CD4-positive, alpha-beta T cell (primary cell): ENCODE measurements at regions not wholly inside any gene's neighbourhood (a gene's known extent, or its start where the extent isn't known, plus 50 kb on each side); places are given as distances from the start of the nearest gene placed in this dataset.

ENCODE experiments used
- ATAC-seq: fragments of 200-7000 bp; cut with Tn5 transposase; one replicate; pipeline ENCODE4 v1.10.0; 2022; ENCODE audit warnings: mild to moderate bottlenecking; ENCODE audit not compliant: poor library complexity
- CTCF ChIA-PET: fragments of 350-600 bp; sonication (Branson Sonifier 250); formaldehyde crosslinking; loops from one replicate; lab custom pipeline; 2021; ENCODE audit warnings: antibody characterized with exemption, inconsistent platforms; lab: Charles Lee
- POLR2A ChIA-PET: fragments of 350-600 bp; sonication (Branson Sonifier 250); formaldehyde crosslinking; loops from one replicate; lab custom pipeline; 2021; ENCODE audit warnings: antibody characterized with exemption, inconsistent platforms; lab: Charles Lee
- DNase-seq, 14 experiments: peaks; one replicate each; pipeline ENCODE4 v3.0.0-alpha.2; 2013 to 2020; ENCODE audit warnings: mixed read lengths in 2 of 14
- H3K27ac ChIP-seq, 2 donors: one replicate each; pipeline versions ENCODE4 v1.5.1 to v1.7.0; 2013; ENCODE audit warnings: low read length in 2 of 2, low read depth in 1 of 2, mild to moderate bottlenecking in 1 of 2
- H3K27me3 ChIP-seq, 2 experiments: 1 replicate in 1 of 2; 2 replicates in 1 of 2; pipeline versions ENCODE4 v1.6.1 to v1.7.0; 2013; ENCODE audit warnings: low read length in 2 of 2, control low read depth in 1 of 2, mild to moderate bottlenecking in 1 of 2, moderate library complexity in 1 of 2; ENCODE audit not compliant: insufficient read depth in 2 of 2, control insufficient read depth in 1 of 2
- H3K36me3 ChIP-seq: one replicate; pipeline ENCODE4 v1.6.1; 2013; ENCODE audit warnings: low read length, control low read depth; ENCODE audit not compliant: insufficient read depth
- H3K4me1 ChIP-seq: one replicate; pipeline ENCODE4 v1.6.1; 2013; ENCODE audit warnings: low read length, control low read depth; ENCODE audit not compliant: insufficient read depth
- H3K4me3 ChIP-seq: one replicate; pipeline ENCODE4 v1.5.1; 2013; ENCODE audit warnings: mild to moderate bottlenecking, low read length, moderate library complexity
- H3K9me3 ChIP-seq, 2 experiments: 1 replicate in 1 of 2; 2 replicates in 1 of 2; pipeline versions ENCODE4 v1.6.1 to v1.7.0; 2013; ENCODE audit warnings: low read length in 2 of 2, mild to moderate bottlenecking in 2 of 2, control low read depth in 1 of 2, moderate library complexity in 1 of 2; ENCODE audit not compliant: control insufficient read depth in 1 of 2, insufficient read depth in 1 of 2
- H3K27ac Mint-ChIP-seq: one replicate; pipeline ENCODE4 v1.8.0; 2020; ENCODE audit warnings: mixed read lengths
- H3K27me3 Mint-ChIP-seq: one replicate; pipeline ENCODE4 v1.8.0; 2021; ENCODE audit warnings: mixed read lengths
- H3K36me3 Mint-ChIP-seq: one replicate; pipeline ENCODE4 v1.8.0; 2021; ENCODE audit warnings: low read depth, mixed read lengths
- H3K4me1 Mint-ChIP-seq: one replicate; pipeline ENCODE4 v1.8.0; 2021; ENCODE audit warnings: low read depth, mixed read lengths
- H3K4me3 Mint-ChIP-seq: one replicate; pipeline ENCODE4 v1.8.0; 2020; ENCODE audit warnings: mild to moderate bottlenecking, mixed read lengths
- H3K9me3 Mint-ChIP-seq: one replicate; pipeline ENCODE4 v1.8.0; 2020; ENCODE audit warnings: mixed read lengths
- CTCF ChIP-seq: fragments of 200-600 bp; IDR thresholded peaks from one replicate; pipeline ENCODE4 v1.8.0; 2022; ENCODE audit warnings: antibody characterized with exemption, mild to moderate bottlenecking
- intact Hi-C, 2 experiments: fragments of 100-400 bp; cut with DNase I in 1 of 2; cut with micrococcal nuclease in 1 of 2; formaldehyde crosslinking; loops; one replicate each; pipeline versions ENCODE4 v1.15.1 to v1.9.0; 2023 to 2025; cut with DNase I, micrococcal nuclease

DNA sequence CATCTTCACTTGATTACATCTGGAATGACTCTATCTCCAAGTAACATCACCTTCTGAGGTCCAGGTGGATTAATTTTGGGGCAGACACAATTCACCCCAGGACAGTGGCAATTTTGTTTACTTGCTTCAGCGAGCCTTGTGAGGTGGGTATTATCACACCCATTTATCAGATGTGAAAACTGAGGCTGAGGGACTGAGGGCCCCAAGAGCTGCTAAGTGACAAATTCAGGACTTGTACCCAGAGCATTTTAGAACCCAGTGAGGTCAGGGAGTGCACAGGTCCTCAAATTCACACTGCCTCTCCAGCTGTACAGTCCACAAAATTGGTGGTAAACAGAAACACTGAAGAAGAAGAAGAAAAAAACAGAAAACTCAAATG lies 125.2 kb upstream of the PMEPA1 start:
- ATAC-seq (no peak), DNase-seq (no peak)
- H3K36me3 Mint-ChIP-seq = no peaks in the 10 kb centered on the region
- H3K9me3 ChIP-seq = no peaks in the 10 kb centered on the region
- ChIA-PET CTCF (no interaction called here), POLR2A (no interaction called here)
- H3K27me3 ChIP-seq = no peaks in the 10 kb centered on the region
- no peak overlapping the region for H3K27ac Mint-ChIP-seq
- no peak overlapping the region for H3K4me3 ChIP-seq
- no peak overlapping the region for H3K4me3 Mint-ChIP-seq
- no peaks in the 10 kb centered on the region for H3K9me3 Mint-ChIP-seq
- H3K36me3 ChIP-seq = no peaks in the 10 kb centered on the region
- intact Hi-C loops = no loop called here
- no peaks in the 10 kb centered on the region for H3K4me1 Mint-ChIP-seq
- H3K4me1 ChIP-seq = no peaks in the 10 kb centered on the region
- no peaks in the 10 kb centered on the region for H3K27me3 Mint-ChIP-seq
- no peak for TF ChIP-seq CTCF
- H3K27ac ChIP-seq = no peak overlapping the region

- Mint-ChIP-seq H3K9me3 (no peaks in the 10 kb centered on the region), H3K27me3 (no peaks in the 10 kb centered on the region), H3K27ac (no peak overlapping the region), H3K4me1 (no peaks in the 10 kb centered on the region), H3K4me3 (no peak overlapping the region), H3K36me3 (no peaks in the 10 kb centered on the region)
- Histone ChIP-seq H3K9me3 (no peaks in the 10 kb centered on the region), H3K4me1 (no peaks in the 10 kb centered on the region), H3K27me3 (no peaks in the 10 kb centered on the region), H3K27ac (no peak overlapping the region), H3K36me3 (no peaks in the 10 kb centered on the region), H3K4me3 (no peak overlapping the region)
- TF ChIP-seq CTCF = no peak
- no peak for DNase-seq
- intact Hi-C loops = no loop called here
- no peak for ATAC-seq
- ChIA-PET POLR2A (no interaction called here), CTCF (no interaction called here)
Observed at GRCh38 chr20:57834306-57835073, 124.7 kb upstream of the PMEPA1 start.

DNA sequence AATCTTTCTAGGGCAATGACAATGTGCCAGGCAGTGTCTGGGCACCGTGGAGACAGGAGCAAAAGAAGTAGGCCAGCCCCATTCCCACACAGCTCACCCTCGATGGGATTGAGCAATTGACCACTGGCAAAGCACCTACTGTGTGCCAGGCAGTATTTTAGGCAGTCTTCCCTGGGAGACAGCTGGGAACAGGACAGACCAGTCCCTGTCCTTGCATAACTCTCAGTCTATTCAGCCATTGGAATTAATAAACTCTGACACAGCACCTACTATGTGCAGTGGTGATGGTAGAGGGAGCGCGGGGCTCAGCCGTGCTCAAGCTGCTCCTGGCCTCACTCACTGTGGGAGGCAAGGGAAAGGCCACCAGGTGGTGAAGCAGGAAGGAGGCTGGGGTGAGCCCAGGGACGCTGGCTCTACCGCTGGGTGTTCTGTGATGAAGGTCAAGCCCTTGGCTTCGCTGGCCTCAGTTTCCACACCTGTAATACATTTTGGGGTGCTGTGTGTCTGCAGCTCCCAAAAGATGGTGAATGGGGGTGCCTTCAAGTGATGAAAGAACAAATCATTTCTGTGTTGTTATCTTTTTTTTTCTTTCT lies 122.3 kb upstream of the PMEPA1 start:
- DNase-seq (no peak), ATAC-seq (no peak)
- H3K27ac ChIP-seq = no peak overlapping the region
- intact Hi-C loops = no loop called here
- POLR2A ChIA-PET = no interaction called here
- H3K36me3 Mint-ChIP-seq = no peaks in the 10 kb centered on the region
- no peaks in the 10 kb centered on the region for H3K4me1 Mint-ChIP-seq
- no peaks in the 10 kb centered on the region for H3K9me3 ChIP-seq
- no peak overlapping the region for H3K4me3 ChIP-seq
- H3K27me3 Mint-ChIP-seq = no peaks in the 10 kb centered on the region
- no peaks in the 10 kb centered on the region for H3K4me1 ChIP-seq
- TF ChIP-seq CTCF = no peak
- no peaks in the 10 kb centered on the region for H3K27me3 ChIP-seq
- H3K27ac Mint-ChIP-seq = no peak overlapping the region
- CTCF ChIA-PET = no interaction called here
- no peaks in the 10 kb centered on the region for H3K36me3 ChIP-seq
- H3K4me3 Mint-ChIP-seq = no peak overlapping the region
- H3K9me3 Mint-ChIP-seq = no peaks in the 10 kb centered on the region
